PFSK-1 (cell line): ENCODE measurements at regions not wholly inside any gene's neighbourhood (a gene's known extent, or its start where the extent isn't known, plus 50 kb on each side); places are given as distances from the start of the nearest gene placed in this dataset.

ENCODE experiments used
- FOXP2 ChIP-seq: optimal IDR thresholded peaks from 2 replicates; pipeline ENCODE3; 2011; ENCODE audit warnings: borderline replicate concordance, control low read depth, inconsistent platforms; ENCODE audit not compliant: insufficient read depth; ENCODE audit errors: extremely low read length, extremely low read depth
- POLR2AphosphoS5 ChIP-seq: IDR thresholded peaks from 2 replicates; pipeline ENCODE4 v1.6.1; 2012; ENCODE audit warnings: low read depth, mild to moderate bottlenecking, control low read depth, low read length, moderate library complexity
- SIN3A ChIP-seq: IDR thresholded peaks from 2 replicates; pipeline ENCODE4 v1.6.1; 2012; ENCODE audit warnings: mild to moderate bottlenecking, low read length, moderate library complexity, borderline replicate concordance; ENCODE audit not compliant: insufficient read depth
- TAF1 ChIP-seq: IDR thresholded peaks from 2 replicates; pipeline ENCODE4 v1.6.1; 2012; ENCODE audit warnings: low read length, control low read depth, borderline replicate concordance; ENCODE audit not compliant: insufficient read depth
- TF ChIP-seq, protein P1 (sequence below), 2 experiments: IDR thresholded peaks; 2 replicates each; pipeline versions ENCODE4 v1.6.1 to v1.8.0; 2011 to 2012; ENCODE audit warnings: low read depth in 2 of 2, low read length in 2 of 2, control low read depth in 1 of 2, inconsistent platforms in 1 of 2, mild to moderate bottlenecking in 1 of 2, moderate library complexity in 1 of 2; ENCODE audit not compliant: insufficient read depth in 1 of 2

DNA sequence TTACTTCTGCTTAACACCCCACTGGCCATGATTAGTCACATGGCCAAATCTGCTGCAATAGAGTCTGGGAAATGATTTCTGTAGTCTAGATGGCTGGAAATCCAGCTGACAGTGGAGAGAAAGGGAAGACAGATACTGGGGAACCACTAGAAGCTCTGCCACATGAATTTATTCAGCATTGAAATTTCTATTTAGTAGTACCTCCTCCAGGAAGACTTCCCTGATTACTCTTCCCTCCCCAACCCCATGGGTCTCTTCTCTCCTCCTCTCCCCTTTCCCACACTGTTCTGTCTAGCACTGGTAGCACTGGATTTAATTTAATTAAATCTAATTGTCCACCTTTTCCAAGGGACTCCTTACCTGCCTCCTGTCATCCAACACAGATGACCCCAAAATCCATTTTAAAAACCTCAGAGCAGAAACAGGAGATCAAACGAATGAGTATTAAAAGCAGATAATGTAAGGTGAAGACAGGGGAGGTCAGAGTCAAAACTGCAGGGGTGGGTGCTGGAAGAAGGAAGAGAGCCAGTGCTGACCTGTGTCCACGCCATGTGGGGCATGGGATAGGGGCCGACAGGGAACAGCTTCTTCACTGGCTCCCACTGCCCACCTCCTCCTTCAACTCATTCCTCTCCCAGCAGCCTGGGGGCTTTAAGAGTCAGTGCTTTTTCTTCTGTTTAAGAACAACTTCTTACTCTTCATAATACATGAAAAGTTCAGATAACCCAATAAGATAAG, 169.2 kb upstream of the HS6ST1 start:
- TF ChIP-seq, protein P1, sequence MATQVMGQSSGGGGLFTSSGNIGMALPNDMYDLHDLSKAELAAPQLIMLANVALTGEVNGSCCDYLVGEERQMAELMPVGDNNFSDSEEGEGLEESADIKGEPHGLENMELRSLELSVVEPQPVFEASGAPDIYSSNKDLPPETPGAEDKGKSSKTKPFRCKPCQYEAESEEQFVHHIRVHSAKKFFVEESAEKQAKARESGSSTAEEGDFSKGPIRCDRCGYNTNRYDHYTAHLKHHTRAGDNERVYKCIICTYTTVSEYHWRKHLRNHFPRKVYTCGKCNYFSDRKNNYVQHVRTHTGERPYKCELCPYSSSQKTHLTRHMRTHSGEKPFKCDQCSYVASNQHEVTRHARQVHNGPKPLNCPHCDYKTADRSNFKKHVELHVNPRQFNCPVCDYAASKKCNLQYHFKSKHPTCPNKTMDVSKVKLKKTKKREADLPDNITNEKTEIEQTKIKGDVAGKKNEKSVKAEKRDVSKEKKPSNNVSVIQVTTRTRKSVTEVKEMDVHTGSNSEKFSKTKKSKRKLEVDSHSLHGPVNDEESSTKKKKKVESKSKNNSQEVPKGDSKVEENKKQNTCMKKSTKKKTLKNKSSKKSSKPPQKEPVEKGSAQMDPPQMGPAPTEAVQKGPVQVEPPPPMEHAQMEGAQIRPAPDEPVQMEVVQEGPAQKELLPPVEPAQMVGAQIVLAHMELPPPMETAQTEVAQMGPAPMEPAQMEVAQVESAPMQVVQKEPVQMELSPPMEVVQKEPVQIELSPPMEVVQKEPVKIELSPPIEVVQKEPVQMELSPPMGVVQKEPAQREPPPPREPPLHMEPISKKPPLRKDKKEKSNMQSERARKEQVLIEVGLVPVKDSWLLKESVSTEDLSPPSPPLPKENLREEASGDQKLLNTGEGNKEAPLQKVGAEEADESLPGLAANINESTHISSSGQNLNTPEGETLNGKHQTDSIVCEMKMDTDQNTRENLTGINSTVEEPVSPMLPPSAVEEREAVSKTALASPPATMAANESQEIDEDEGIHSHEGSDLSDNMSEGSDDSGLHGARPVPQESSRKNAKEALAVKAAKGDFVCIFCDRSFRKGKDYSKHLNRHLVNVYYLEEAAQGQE (IDR thresholded peaks at IDR 0.05; ENCODE audit: insufficient read depth in 1 of 2, low read depth in 2 of 2, low read length in 2 of 2) = no peak
- TF ChIP-seq FOXP2 (no peak), TAF1 (no peak), SIN3A (no peak), POLR2AphosphoS5 (no peak)

DNA sequence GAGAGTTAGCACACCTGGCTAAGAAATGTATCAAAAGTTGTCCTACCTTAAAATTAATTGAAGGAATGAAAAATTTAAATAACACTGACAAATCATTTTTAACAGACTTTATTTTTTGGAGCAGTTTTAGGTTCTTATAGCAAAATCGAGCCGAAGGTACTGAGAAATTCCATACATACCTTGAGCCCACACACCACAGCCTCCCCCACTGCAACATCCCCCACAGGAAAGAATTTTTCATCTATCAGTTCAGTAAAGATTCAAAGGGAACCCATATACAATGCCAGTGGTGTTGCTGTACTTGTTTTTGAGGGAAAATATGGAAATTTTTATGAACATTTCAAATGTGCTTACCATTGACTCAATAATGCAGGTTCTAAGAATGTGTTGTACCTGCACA, 169.8 kb upstream of the HS6ST1 start:
- TF ChIP-seq, protein P1 (IDR thresholded peaks at IDR 0.05; ENCODE audit: insufficient read depth in 1 of 2, low read depth in 2 of 2, low read length in 2 of 2) = no peak
- TF ChIP-seq SIN3A (no peak), FOXP2 (no peak), TAF1 (no peak), POLR2AphosphoS5 (no peak)

DNA sequence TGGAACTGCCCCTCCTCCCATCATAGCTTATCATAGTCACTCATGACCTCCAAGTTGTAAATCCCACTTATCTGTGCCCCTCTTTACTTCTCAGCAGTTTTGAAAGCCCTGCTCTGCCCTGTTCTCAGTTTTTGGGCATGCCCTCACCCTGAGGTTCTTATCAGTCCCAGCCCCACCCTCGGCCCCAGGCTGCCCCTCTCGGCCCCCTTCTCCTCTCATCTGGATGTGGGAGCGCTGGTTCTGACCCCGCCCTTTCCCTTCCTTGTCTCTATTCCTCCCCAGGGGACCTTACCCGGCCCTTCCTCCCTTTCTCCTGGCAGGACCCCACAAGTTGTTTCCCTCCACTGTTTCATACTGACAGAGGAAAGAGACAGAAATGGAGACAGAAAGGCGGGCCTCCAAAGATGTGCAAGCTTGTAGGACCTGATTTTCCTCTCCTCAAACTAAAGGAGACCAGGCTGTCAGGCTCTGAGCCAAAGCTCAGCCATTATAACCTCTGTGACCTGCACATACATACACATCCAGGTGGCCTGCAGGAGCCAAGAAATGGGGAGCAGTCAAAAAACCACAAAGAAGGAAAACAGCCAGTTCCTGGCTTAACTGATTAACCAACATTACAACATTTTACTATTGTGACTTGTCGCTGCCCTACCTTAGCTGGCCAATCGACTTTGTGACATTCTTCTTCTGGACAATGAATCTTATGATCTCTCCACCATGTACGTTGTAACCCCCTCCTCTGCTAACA, 171.0 kb upstream of the HS6ST1 start:
- TF ChIP-seq, protein P1 (IDR thresholded peaks at IDR 0.05; ENCODE audit: insufficient read depth in 1 of 2, low read depth in 2 of 2, low read length in 2 of 2) = no peak
- no peak for TF ChIP-seq TAF1
- no peak for TF ChIP-seq SIN3A
- TF ChIP-seq POLR2AphosphoS5 = no peak
- TF ChIP-seq FOXP2 = no peak

DNA sequence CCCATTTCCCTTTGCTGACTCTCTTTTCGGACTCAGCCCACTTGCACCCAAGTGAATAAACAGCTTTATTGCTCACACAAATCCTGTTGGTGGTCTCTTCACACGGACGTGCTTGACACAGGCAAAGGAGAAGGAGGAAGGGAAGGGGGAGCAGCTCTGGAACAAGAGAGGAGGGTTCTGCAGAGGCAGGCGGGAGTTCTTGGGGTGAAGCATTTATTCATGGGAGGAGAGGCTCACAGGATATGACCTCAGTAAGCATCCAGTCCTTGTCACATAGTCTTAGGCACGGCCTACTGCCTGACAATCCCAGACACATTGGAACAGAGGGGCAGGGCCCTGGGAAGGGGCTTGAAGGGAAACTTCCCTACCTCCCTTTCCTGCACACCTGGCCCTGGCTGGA, 171.7 kb upstream of the HS6ST1 start:
- TF ChIP-seq SIN3A (no peak), POLR2AphosphoS5 (no peak), FOXP2 (no peak), TAF1 (no peak)
- TF ChIP-seq, protein P1 (IDR thresholded peaks at IDR 0.05; ENCODE audit: insufficient read depth in 1 of 2, low read depth in 2 of 2, low read length in 2 of 2) = no peak

DNA sequence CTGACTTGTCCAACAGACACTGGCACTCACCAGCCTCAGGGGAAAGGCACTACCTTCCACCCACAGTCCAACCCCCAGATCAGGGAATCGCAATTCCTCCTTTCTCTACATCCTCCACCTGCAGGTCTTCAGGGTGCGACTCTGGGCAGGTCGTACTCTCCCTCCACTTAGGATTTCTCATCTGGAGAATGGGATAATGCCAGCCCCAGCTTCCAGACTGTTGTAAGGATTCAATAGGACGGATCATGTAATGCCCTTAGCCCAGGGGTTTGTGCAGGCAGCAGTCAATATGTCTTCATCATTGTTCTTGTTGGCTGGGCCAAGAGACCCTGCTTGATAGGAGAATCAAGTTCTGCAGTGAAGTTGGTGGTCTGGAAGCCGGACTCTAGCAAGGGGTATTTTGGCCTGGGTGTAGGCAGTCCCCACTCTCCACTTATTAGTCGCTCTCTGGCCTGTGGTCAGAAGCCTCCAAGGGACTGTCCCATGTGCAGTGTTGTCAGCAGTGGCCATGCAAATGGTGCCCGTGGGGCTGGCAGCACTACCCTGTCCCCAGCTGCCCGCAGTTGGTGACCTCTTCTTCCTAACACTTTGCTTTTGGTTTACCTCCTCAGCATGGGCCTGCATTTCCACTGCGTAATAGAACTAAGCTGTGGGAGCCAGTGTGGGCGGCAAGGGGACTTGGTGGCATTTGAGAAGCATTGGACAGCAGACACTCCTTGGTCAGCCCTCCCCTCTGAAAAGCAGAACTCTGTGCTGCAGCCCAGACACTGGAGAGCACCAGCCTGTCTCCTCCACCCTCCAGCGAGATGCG, 172.4 kb upstream of the HS6ST1 start:
- no peak for TF ChIP-seq POLR2AphosphoS5
- no peak for TF ChIP-seq SIN3A
